Ishikawa (cell line): ENCODE measurements at regions not wholly inside any gene's neighbourhood (a gene's known extent, or its start where the extent isn't known, plus 50 kb on each side); places are given as distances from the start of the nearest gene placed in this dataset.

ENCODE experiments used
- CEBPB ChIP-seq: IDR thresholded peaks from 2 replicates; pipeline ENCODE4 v1.6.1; 2012
- CREB1 ChIP-seq: IDR thresholded peaks from 2 replicates; pipeline ENCODE4 v1.6.1; 2012; ENCODE audit warnings: low read depth
- EGR1 ChIP-seq: IDR thresholded peaks from 2 replicates; pipeline ENCODE4 v1.6.1; 2012
- MAX ChIP-seq: IDR thresholded peaks from 2 replicates; pipeline ENCODE4 v1.6.1; 2012
- NFIC ChIP-seq: IDR thresholded peaks from 2 replicates; pipeline ENCODE4 v1.6.1; 2012
- RAD21 ChIP-seq: IDR thresholded peaks from 2 replicates; pipeline ENCODE4 v1.6.1; 2012; ENCODE audit warnings: low read depth
- REST ChIP-seq: IDR thresholded peaks from 2 replicates; pipeline ENCODE4 v1.6.1; 2012; ENCODE audit warnings: low read depth, mild to moderate bottlenecking
- TAF1 ChIP-seq: IDR thresholded peaks from 2 replicates; pipeline ENCODE4 v1.6.1; 2012; ENCODE audit warnings: low read depth, mild to moderate bottlenecking
- TCF12 ChIP-seq: IDR thresholded peaks from 2 replicates; pipeline ENCODE4 v1.6.1; 2012; ENCODE audit warnings: low read depth

DNA sequence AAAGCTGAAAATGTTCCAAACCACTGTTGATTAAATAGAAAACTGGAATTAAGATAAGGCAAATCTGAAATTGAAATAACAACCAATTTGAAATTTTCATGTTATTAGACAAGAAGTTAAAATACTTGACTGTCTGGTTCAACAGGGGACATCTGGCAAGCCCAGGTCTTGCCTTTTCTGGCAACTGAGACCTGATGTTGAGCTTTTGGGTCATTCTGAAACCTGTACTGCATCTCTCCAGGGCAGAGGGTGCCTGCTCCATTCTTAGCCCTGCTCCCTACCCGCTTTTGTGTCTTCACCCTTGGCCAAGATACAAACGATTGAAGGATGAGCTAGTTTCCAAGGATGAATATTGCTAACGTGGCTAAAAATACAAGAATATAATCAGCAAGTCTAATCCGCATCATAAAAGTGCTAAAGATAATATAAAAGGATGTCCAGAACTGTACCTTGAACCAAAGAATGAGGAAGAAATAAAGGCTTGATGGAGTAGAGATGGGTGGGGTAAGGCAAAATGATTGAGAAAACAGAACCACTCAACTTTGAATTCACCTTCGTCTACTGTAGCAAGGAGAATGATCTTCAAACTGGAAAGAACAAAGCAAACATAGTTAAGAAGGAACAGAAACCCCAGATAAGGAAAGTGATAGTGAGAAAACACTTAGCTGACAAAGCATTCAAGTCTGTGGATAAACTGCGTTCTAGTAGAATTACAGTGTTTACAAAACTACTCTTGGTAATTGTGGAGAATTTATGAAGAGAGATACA lies 109.8 kb upstream of the MAN1A1 start:
- TF ChIP-seq EGR1 (no peak), CREB1 (no peak), REST (no peak), TAF1 (no peak), TCF12 (no peak), CEBPB (no peak), NFIC (no peak), RAD21 (no peak), MAX (no peak)
